ENCODE measurements at regions not wholly inside any gene's neighbourhood (a gene's known extent, or its start where the extent isn't known, plus 50 kb on each side); places are given as distances from the start of the nearest gene placed in this dataset.

- TF ChIP-seq POLR2A (IDR thresholded peaks at IDR 0.05), result no peak
- TF ChIP-seq CTCF (IDR thresholded peaks at IDR 0.05), result no peak
These were observed 179.4 kb upstream of the NR3C1 start for GRCh38 chr5:143582869-143583268.

All from heart left ventricle (tissue), 13 donors.